Right ventricle myocardium superior (tissue), 1 donor: ENCODE measurements at regions not wholly inside any gene's neighbourhood (a gene's known extent, or its start where the extent isn't known, plus 50 kb on each side); places are given as distances from the start of the nearest gene placed in this dataset.
"Not testable (repeated sequence)": the region's sequence is repeated elsewhere in the genome, so short reads cannot be mapped to it uniquely, and the experiment has no call there.

Source experiments
- ATAC-seq: fragments of 200-7000 bp; cut with Tn5 transposase; one replicate; pipeline ENCODE4 v1.9.1; 2020; ENCODE audit warnings: mild to moderate bottlenecking; ENCODE audit not compliant: poor library complexity
- DNase-seq: peaks from one replicate; pipeline ENCODE4 v3.0.0-alpha.2; 2020
- intact Hi-C: fragments of 100-400 bp; cut with DNase I; formaldehyde crosslinking; loops from one replicate; pipeline ENCODE4 v1.11.2; 2022
- donor health status: DM: no; HTN: yes; CAD: no; lungs with severe emphysema.

- no peak for DNase-seq
- intact Hi-C loops, result no loop called here
- ATAC-seq, result no peak
These were observed 125.3 kb upstream of the NOX3 start for GRCh38 chr6:155580904-155581303.

- intact Hi-C loops, result no loop called here
- no peak for DNase-seq
- no peak for ATAC-seq
These were observed 122.6 kb upstream of the NOX3 start for GRCh38 chr6:155578251-155578650.

- ATAC-seq (no peak), DNase-seq (no peak)
- intact Hi-C loops, result no loop called here
These were observed 106.3 kb upstream of the NOX3 start for GRCh38 chr6:155561966-155562364.

GRCh38 chr6:155561257-155561965, 105.8 kb upstream of the NOX3 start:
- intact Hi-C loops, result no loop called here
- ATAC-seq, result no peak
- DNase-seq, result no peak

GRCh38 chr6:155549928-155550327, 94.3 kb upstream of the NOX3 start:
- intact Hi-C loops, result no loop called here
- ATAC-seq (no peak), DNase-seq (no peak)

GRCh38 chr6:155549028-155549798, 93.6 kb upstream of the NOX3 start:
- intact Hi-C loops, result no loop called here
- DNase-seq (no peak), ATAC-seq (no peak)

GRCh38 chr6:155548576-155548975, 92.9 kb upstream of the NOX3 start:
- DNase-seq (no peak), ATAC-seq (no peak)
- intact Hi-C loops, result no loop called here

GRCh38 chr6:155544677-155545076, 89.0 kb upstream of the NOX3 start:
- intact Hi-C loops, result no loop called here
- ATAC-seq, result no peak
- DNase-seq, result no peak

- DNase-seq (no peak), ATAC-seq (no peak)
- intact Hi-C loops, result no loop called here
These were observed 87.7 kb upstream of the NOX3 start for GRCh38 chr6:155543166-155543847.

- DNase-seq (no peak), ATAC-seq (no peak)
- intact Hi-C loops, result no loop called here
These were observed 86.4 kb upstream of the NOX3 start for GRCh38 chr6:155542036-155542435.

GRCh38 chr6:155538708-155539390, 83.2 kb upstream of the NOX3 start:
- ATAC-seq (no peak), DNase-seq (no peak)
- intact Hi-C loops, result no loop called here

- DNase-seq (no peak), ATAC-seq (no peak)
- intact Hi-C loops, result no loop called here
These were observed 79.0 kb upstream of the NOX3 start for GRCh38 chr6:155534678-155535077.

- DNase-seq (no peak), ATAC-seq (peak; percentile 48)
- intact Hi-C loops, result no loop called here
These were observed 74.7 kb upstream of the NOX3 start for GRCh38 chr6:155530219-155530834.

GRCh38 chr6:155529814-155530213, 74.2 kb upstream of the NOX3 start:
- DNase-seq, ATAC-seq: not testable (repeated sequence)
- intact Hi-C loops, result loop anchor here (5.0 kb wide), 1 partner anchor 198 kb away; no protein-coding TSS in a partner anchor

GRCh38 chr6:155528982-155529453, 73.4 kb upstream of the NOX3 start:
- peak; percentile 68 for ATAC-seq
- intact Hi-C loops, result loop anchor here (5.0 kb wide), 1 partner anchor 197 kb away; no protein-coding TSS in a partner anchor

GRCh38 chr6:155528335-155528734, 72.7 kb upstream of the NOX3 start:
- intact Hi-C loops, result loop anchor here (5.0 kb wide), 1 partner anchor 196 kb away; no protein-coding TSS in a partner anchor
- DNase-seq (no peak), ATAC-seq (no peak)

More at GRCh38 chr6:155528982-155529453, 73.4 kb upstream of the NOX3 start:
- no peak for DNase-seq

- no peak for ATAC-seq
- intact Hi-C loops, result loop anchor here (5.0 kb wide), 1 partner anchor 195 kb away; no protein-coding TSS in a partner anchor
- no peak for DNase-seq
These were observed 71.8 kb upstream of the NOX3 start for GRCh38 chr6:155527443-155527842.
